ENCODE measurements at regions not wholly inside any gene's neighbourhood (a gene's known extent, or its start where the extent isn't known, plus 50 kb on each side); places are given as distances from the start of the nearest gene placed in this dataset.

GRCh38 chr18:40417501-40417900 is 1537.5 kb upstream of the PIK3C3 start:
- Histone ChIP-seq H3K4me3 (ENCODE audit: low read length in 2 of 2) (no peak overlapping the region), H3K27me3 (ENCODE audit: insufficient read depth, low read length) (no peaks in the 10 kb centered on the region), H3K27ac (ENCODE audit: low read depth, low read length) (no peak overlapping the region), H3K9me3 (ENCODE audit: control insufficient read depth in 1 of 2, low read length in 2 of 2) (no peaks in the 10 kb centered on the region), H3K4me1 (ENCODE audit: insufficient read depth, low read length) (no peaks in the 10 kb centered on the region), H3K36me3 (ENCODE audit: insufficient read depth, low read length) (no peaks in the 10 kb centered on the region)
- Mint-ChIP-seq H3K36me3 (no peaks in the 10 kb centered on the region), H3K4me3 (no peak overlapping the region), H3K27me3 (no peaks in the 10 kb centered on the region), H3K4me1 (no peaks in the 10 kb centered on the region), H3K9me3 (peaks cover 3 to 26% (median 10%) of the 10 kb centered on the region in 8 donors), H3K27ac (no peak overlapping the region)
- POLR2A ChIA-PET (ENCODE audit: partially characterized antibody), result no interaction called here
- DNase-seq, result no peak
- CTCF ChIA-PET (ENCODE audit: partially characterized antibody), result no interaction called here
- intact Hi-C loops (cut with micrococcal nuclease), result no loop called here

GRCh38 chr18:40415821-40416220 is 1539.2 kb upstream of the PIK3C3 start:
- ChIA-PET POLR2A (ENCODE audit: partially characterized antibody) (no interaction called here), CTCF (ENCODE audit: partially characterized antibody) (no interaction called here)
- intact Hi-C loops (cut with micrococcal nuclease), result no loop called here
- DNase-seq, result no peak
- Mint-ChIP-seq H3K4me3 (no peak overlapping the region), H3K27ac (no peak overlapping the region), H3K4me1 (no peaks in the 10 kb centered on the region), H3K9me3 (peaks cover 0 to 18% (median 8%) of the 10 kb centered on the region in 8 donors), H3K36me3 (no peaks in the 10 kb centered on the region), H3K27me3 (no peaks in the 10 kb centered on the region)
- Histone ChIP-seq H3K36me3 (ENCODE audit: insufficient read depth, low read length) (no peaks in the 10 kb centered on the region), H3K4me1 (ENCODE audit: insufficient read depth, low read length) (no peaks in the 10 kb centered on the region), H3K27ac (ENCODE audit: low read depth, low read length) (no peak overlapping the region), H3K27me3 (ENCODE audit: insufficient read depth, low read length) (no peaks in the 10 kb centered on the region), H3K9me3 (ENCODE audit: control insufficient read depth in 1 of 2, low read length in 2 of 2) (no peaks in the 10 kb centered on the region), H3K4me3 (ENCODE audit: low read length in 2 of 2) (no peak overlapping the region)

GRCh38 chr18:40415176-40415791 is 1539.8 kb upstream of the PIK3C3 start:
- H3K4me1 Mint-ChIP-seq, result no peaks in the 10 kb centered on the region
- Histone ChIP-seq H3K27ac (ENCODE audit: low read depth, low read length) (no peak overlapping the region), H3K27me3 (ENCODE audit: insufficient read depth, low read length) (no peaks in the 10 kb centered on the region), H3K36me3 (ENCODE audit: insufficient read depth, low read length) (no peaks in the 10 kb centered on the region), H3K4me3 (ENCODE audit: low read length in 2 of 2) (no peak overlapping the region), H3K4me1 (ENCODE audit: insufficient read depth, low read length) (no peaks in the 10 kb centered on the region), H3K9me3 (ENCODE audit: control insufficient read depth in 1 of 2, low read length in 2 of 2) (no peaks in the 10 kb centered on the region)
- H3K27me3 Mint-ChIP-seq, result no peaks in the 10 kb centered on the region
- H3K36me3 Mint-ChIP-seq, result no peaks in the 10 kb centered on the region
- CTCF ChIA-PET (ENCODE audit: partially characterized antibody), result no interaction called here
- no peak overlapping the region for H3K4me3 Mint-ChIP-seq
- DNase-seq, result no peak
- POLR2A ChIA-PET (ENCODE audit: partially characterized antibody), result no interaction called here
- intact Hi-C loops (cut with micrococcal nuclease), result no loop called here
- H3K9me3 Mint-ChIP-seq, result peaks cover 0 to 21% (median 8%) of the 10 kb centered on the region in 8 donors
- no peak overlapping the region for H3K27ac Mint-ChIP-seq

- no peaks in the 10 kb centered on the region for H3K4me1 Mint-ChIP-seq
- POLR2A ChIA-PET (ENCODE audit: partially characterized antibody), result no interaction called here
- H3K9me3 ChIP-seq (ENCODE audit: control insufficient read depth in 1 of 2, low read length in 2 of 2), result no peaks in the 10 kb centered on the region
- no peak overlapping the region for H3K4me3 Mint-ChIP-seq
- no peak overlapping the region for H3K27ac Mint-ChIP-seq
- H3K36me3 ChIP-seq (ENCODE audit: insufficient read depth, low read length), result no peaks in the 10 kb centered on the region
- H3K4me3 ChIP-seq (ENCODE audit: low read length in 2 of 2), result no peak overlapping the region
- intact Hi-C loops (cut with micrococcal nuclease), result no loop called here
- no peak for DNase-seq
- H3K36me3 Mint-ChIP-seq, result no peaks in the 10 kb centered on the region
- CTCF ChIA-PET (ENCODE audit: partially characterized antibody), result no interaction called here
- H3K27me3 ChIP-seq (ENCODE audit: insufficient read depth, low read length), result no peaks in the 10 kb centered on the region
- no peak overlapping the region for H3K27ac ChIP-seq (ENCODE audit: low read depth, low read length)
- H3K9me3 Mint-ChIP-seq, result peaks cover 0 to 20% (median 7%) of the 10 kb centered on the region in 8 donors
- no peaks in the 10 kb centered on the region for H3K4me1 ChIP-seq (ENCODE audit: insufficient read depth, low read length)
- no peaks in the 10 kb centered on the region for H3K27me3 Mint-ChIP-seq
Observed at GRCh38 chr18:40414155-40414754, 1540.8 kb upstream of the PIK3C3 start.

GRCh38 chr18:40413160-40413559 is 1541.9 kb upstream of the PIK3C3 start:
- Mint-ChIP-seq H3K4me3 (no peak overlapping the region), H3K4me1 (no peaks in the 10 kb centered on the region), H3K27ac (no peak overlapping the region), H3K9me3 (peaks cover 0 to 20% (median 5%) of the 10 kb centered on the region in 8 donors), H3K27me3 (no peaks in the 10 kb centered on the region), H3K36me3 (no peaks in the 10 kb centered on the region)
- no peak for DNase-seq
- no peaks in the 10 kb centered on the region for H3K9me3 ChIP-seq (ENCODE audit: control insufficient read depth in 1 of 2, low read length in 2 of 2)
- ChIA-PET CTCF (ENCODE audit: partially characterized antibody) (no interaction called here), POLR2A (ENCODE audit: partially characterized antibody) (no interaction called here)
- H3K4me3 ChIP-seq (ENCODE audit: low read length in 2 of 2), result no peak overlapping the region
- H3K36me3 ChIP-seq (ENCODE audit: insufficient read depth, low read length), result no peaks in the 10 kb centered on the region
- H3K27me3 ChIP-seq (ENCODE audit: insufficient read depth, low read length), result no peaks in the 10 kb centered on the region
- H3K4me1 ChIP-seq (ENCODE audit: insufficient read depth, low read length), result no peaks in the 10 kb centered on the region
- intact Hi-C loops (cut with micrococcal nuclease), result no loop called here
- H3K27ac ChIP-seq (ENCODE audit: low read depth, low read length), result no peak overlapping the region

- Histone ChIP-seq H3K9me3 (ENCODE audit: control insufficient read depth in 1 of 2, low read length in 2 of 2) (no peaks in the 10 kb centered on the region), H3K4me3 (ENCODE audit: low read length in 2 of 2) (no peak overlapping the region), H3K4me1 (ENCODE audit: insufficient read depth, low read length) (no peaks in the 10 kb centered on the region), H3K27me3 (ENCODE audit: insufficient read depth, low read length) (no peaks in the 10 kb centered on the region), H3K27ac (ENCODE audit: low read depth, low read length) (no peak overlapping the region), H3K36me3 (ENCODE audit: insufficient read depth, low read length) (no peaks in the 10 kb centered on the region)
- Mint-ChIP-seq H3K27ac (no peak overlapping the region), H3K4me1 (no peaks in the 10 kb centered on the region), H3K4me3 (no peak overlapping the region), H3K27me3 (no peaks in the 10 kb centered on the region), H3K36me3 (no peaks in the 10 kb centered on the region), H3K9me3 (peaks cover under 1 to 20% (median 4%) of the 10 kb centered on the region in 8 donors)
- CTCF ChIA-PET (ENCODE audit: partially characterized antibody), result no interaction called here
- intact Hi-C loops (cut with micrococcal nuclease), result no loop called here
- POLR2A ChIA-PET (ENCODE audit: partially characterized antibody), result no interaction called here
- DNase-seq, result no peak
Observed at GRCh38 chr18:40412410-40412809, 1542.6 kb upstream of the PIK3C3 start.

- Histone ChIP-seq H3K27me3 (ENCODE audit: insufficient read depth, low read length) (no peaks in the 10 kb centered on the region), H3K27ac (ENCODE audit: low read depth, low read length) (no peak overlapping the region), H3K36me3 (ENCODE audit: insufficient read depth, low read length) (no peaks in the 10 kb centered on the region), H3K4me3 (ENCODE audit: low read length in 2 of 2) (no peak overlapping the region), H3K4me1 (ENCODE audit: insufficient read depth, low read length) (no peaks in the 10 kb centered on the region), H3K9me3 (ENCODE audit: control insufficient read depth in 1 of 2, low read length in 2 of 2) (no peaks in the 10 kb centered on the region)
- Mint-ChIP-seq H3K4me1 (no peaks in the 10 kb centered on the region), H3K4me3 (no peak overlapping the region), H3K27ac (no peak overlapping the region), H3K36me3 (no peaks in the 10 kb centered on the region), H3K9me3 (peaks cover 0 to 18% (median 10%) of the 10 kb centered on the region in 8 donors), H3K27me3 (no peaks in the 10 kb centered on the region)
- CTCF ChIA-PET (ENCODE audit: partially characterized antibody), result no interaction called here
- POLR2A ChIA-PET (ENCODE audit: partially characterized antibody), result no interaction called here
- intact Hi-C loops (cut with micrococcal nuclease), result no loop called here
- DNase-seq, result no peak
Observed at GRCh38 chr18:40407909-40408308, 1547.1 kb upstream of the PIK3C3 start.

All from CD4-positive, alpha-beta memory T cell (primary cell).